BLaER1 treated with 17β-estradiol and CSF1 and Interleukin-3, amounts not matched to agents 10 nM and 100 nM (cell line): ENCODE measurements at regions not wholly inside any gene's neighbourhood (a gene's known extent, or its start where the extent isn't known, plus 50 kb on each side); places are given as distances from the start of the nearest gene placed in this dataset.
A peak's percentile ranks its signal among the peaks of the same experiment; 100 is the strongest.

Source experiments
- H3K27ac ChIP-seq, 11 experiments: shearing (Covaris generic); formaldehyde crosslinking; 2 replicates each; pipeline ENCODE4 v1.8.1; 2022
- H3K27me3 ChIP-seq, 11 experiments: shearing (Covaris generic); formaldehyde crosslinking; 2 replicates each; pipeline ENCODE4 v1.8.1; 2022
- H3K36me3 ChIP-seq, 11 experiments: shearing (Covaris generic); formaldehyde crosslinking; 2 replicates each; pipeline ENCODE4 v1.8.1; 2022
- H3K4me1 ChIP-seq, 10 experiments: shearing (Covaris generic); formaldehyde crosslinking; 2 replicates each; pipeline ENCODE4 v1.8.1; 2022
- H3K4me2 ChIP-seq, 11 experiments: shearing (Covaris generic); formaldehyde crosslinking; 2 replicates each; pipeline ENCODE4 v1.8.1; 2022
- H3K4me3 ChIP-seq, 10 experiments: shearing (Covaris generic); formaldehyde crosslinking; 2 replicates each; pipeline ENCODE4 v1.8.1; 2022
- H3K9ac ChIP-seq, 11 experiments: shearing (Covaris generic); formaldehyde crosslinking; 2 replicates each; pipeline ENCODE4 v1.8.1; 2022
- H3K9me3 ChIP-seq, 11 experiments: shearing (Covaris generic); formaldehyde crosslinking; replicated peaks in 1 of 11; 2 replicates each; pipeline ENCODE4 v1.8.1; 2022
- H4K20me1 ChIP-seq, 11 experiments: shearing (Covaris generic); formaldehyde crosslinking; 2 replicates each; pipeline ENCODE4 v1.8.1; 2022
- Cebpa-rat ChIP-seq, 11 experiments: shearing (Covaris generic); IDR thresholded peaks; 2 replicates each; pipeline ENCODE4 v1.8.1; 2022

- TF ChIP-seq Cebpa-rat (IDR thresholded peaks at IDR 0.05): no peak
- no peak overlapping the region for H3K27ac ChIP-seq
- H3K9ac ChIP-seq: no peak overlapping the region
- H3K36me3 ChIP-seq: no peaks in the 10 kb centered on the region
- H3K4me1 ChIP-seq: peaks cover 0 to 15% (median 9%) of the 10 kb centered on the region in 10 experiments; a peak in 11 of 20 replicates
- H3K4me3 ChIP-seq: no peak overlapping the region
- H3K27me3 ChIP-seq: peaks cover 0 to 8% (median 0%) of the 10 kb centered on the region in 11 experiments; a peak in 2 of 22 replicates
- H4K20me1 ChIP-seq: no peaks in the 10 kb centered on the region; a peak in 1 of 22 replicates
- peak overlapping the region in 1 of 11 experiments; percentile 11; a peak in 1 of 22 replicates for H3K4me2 ChIP-seq
- no peaks in the 10 kb centered on the region for H3K9me3 ChIP-seq
Measured at GRCh38 chr1:22340873-22341272, 110.8 kb upstream of the ZBTB40 start.

GRCh38 chr1:22341791-22342605, 109.7 kb upstream of the ZBTB40 start:
- no peaks in the 10 kb centered on the region for H3K36me3 ChIP-seq
- peaks cover 0 to 8% (median 0%) of the 10 kb centered on the region in 11 experiments; a peak in 2 of 22 replicates for H3K27me3 ChIP-seq
- H3K4me1 ChIP-seq: peaks cover 0 to 15% (median 9%) of the 10 kb centered on the region in 10 experiments; a peak in 11 of 20 replicates
- no peak overlapping the region for H3K27ac ChIP-seq
- no peak for TF ChIP-seq Cebpa-rat (IDR thresholded peaks at IDR 0.05)
- no peaks in the 10 kb centered on the region for H3K9me3 ChIP-seq
- H4K20me1 ChIP-seq: no peaks in the 10 kb centered on the region; a peak in 1 of 22 replicates
- peak overlapping the region; percentile 2 to 54 (median 37); a peak in 19 of 22 replicates for H3K4me2 ChIP-seq
- H3K4me3 ChIP-seq: no peak overlapping the region
- H3K9ac ChIP-seq: peak overlapping the region in 4 of 11 experiments; percentile 1 to 51 (median 22); a peak in 4 of 22 replicates

- H3K27me3 ChIP-seq: peaks cover 0 to 8% (median 0%) of the 10 kb centered on the region in 11 experiments; a peak in 2 of 22 replicates
- 0 out of 22 replicates have a peak overlapping the region, but pooled peaks of 1 of the 11 experiments have one; percentile 1 for H3K9ac ChIP-seq
Measured at GRCh38 chr1:22342734-22343191, 108.9 kb upstream of the ZBTB40 start.

GRCh38 chr1:22343456-22344328, 108.0 kb upstream of the ZBTB40 start:
- no peak for TF ChIP-seq Cebpa-rat (IDR thresholded peaks at IDR 0.05)
- Histone ChIP-seq H3K9me3 (no peaks in the 10 kb centered on the region), H3K27ac (no peak overlapping the region), H3K9ac (no peak overlapping the region), H3K27me3 (peaks cover 0 to 11% (median 0%) of the 10 kb centered on the region in 11 experiments; a peak in 2 of 22 replicates), H3K4me3 (no peak overlapping the region), H3K4me2 (no peak overlapping the region), H3K4me1 (peaks cover 0 to 22% (median 11%) of the 10 kb centered on the region in 10 experiments; a peak in 12 of 20 replicates), H3K36me3 (no peaks in the 10 kb centered on the region), H4K20me1 (no peaks in the 10 kb centered on the region; a peak in 1 of 22 replicates)

More at GRCh38 chr1:22342734-22343191, 108.9 kb upstream of the ZBTB40 start:
- TF ChIP-seq Cebpa-rat (IDR thresholded peaks at IDR 0.05): no peak
- H4K20me1 ChIP-seq: no peaks in the 10 kb centered on the region; a peak in 1 of 22 replicates
- no peak overlapping the region for H3K27ac ChIP-seq
- no peaks in the 10 kb centered on the region for H3K36me3 ChIP-seq
- H3K9me3 ChIP-seq: no peaks in the 10 kb centered on the region
- no peak overlapping the region for H3K4me3 ChIP-seq
- peaks cover 0 to 15% (median 9%) of the 10 kb centered on the region in 10 experiments; a peak in 11 of 20 replicates for H3K4me1 ChIP-seq
- H3K4me2 ChIP-seq: peak overlapping the region in 4 of 11 experiments; percentile 2 to 45 (median 38); a peak in 3 of 22 replicates

GRCh38 chr1:22344329-22344630, 107.4 kb upstream of the ZBTB40 start:
- Histone ChIP-seq H3K36me3 (no peaks in the 10 kb centered on the region), H3K9me3 (no peaks in the 10 kb centered on the region), H3K4me1 (peaks cover 0 to 27% (median 11%) of the 10 kb centered on the region in 10 experiments; a peak in 12 of 20 replicates), H3K27me3 (peaks cover 0 to 14% (median 0%) of the 10 kb centered on the region in 11 experiments; a peak in 4 of 22 replicates), H3K4me3 (no peak overlapping the region), H3K4me2 (no peak overlapping the region), H3K27ac (no peak overlapping the region), H3K9ac (no peak overlapping the region), H4K20me1 (no peaks in the 10 kb centered on the region; a peak in 1 of 22 replicates)
- no peak for TF ChIP-seq Cebpa-rat (IDR thresholded peaks at IDR 0.05)

GRCh38 chr1:22344851-22345560, 106.6 kb upstream of the ZBTB40 start:
- Histone ChIP-seq H3K4me1 (peaks cover 0 to 32% (median 15%) of the 10 kb centered on the region in 10 experiments; a peak in 12 of 20 replicates), H3K27me3 (peaks cover 0 to 21% (median 6%) of the 10 kb centered on the region in 11 experiments; a peak in 11 of 22 replicates), H3K9me3 (no peaks in the 10 kb centered on the region), H3K36me3 (no peaks in the 10 kb centered on the region), H3K4me3 (no peak overlapping the region), H3K9ac (no peak overlapping the region), H3K27ac (no peak overlapping the region), H3K4me2 (no peak overlapping the region), H4K20me1 (no peaks in the 10 kb centered on the region; a peak in 1 of 22 replicates)
- TF ChIP-seq Cebpa-rat (IDR thresholded peaks at IDR 0.05): no peak

GRCh38 chr1:22347854-22348760, 103.5 kb upstream of the ZBTB40 start:
- Histone ChIP-seq H3K9me3 (no peaks in the 10 kb centered on the region), H3K9ac (no peak overlapping the region), H3K4me2 (peak overlapping the region in 8 of 11 experiments; percentile 10 to 45 (median 32); a peak in 12 of 22 replicates), H3K36me3 (no peaks in the 10 kb centered on the region), H3K4me3 (no peak overlapping the region), H3K4me1 (peaks cover 0 to 23% (median 8%) of the 10 kb centered on the region in 10 experiments; a peak in 9 of 20 replicates), H4K20me1 (no peaks in the 10 kb centered on the region; a peak in 1 of 22 replicates), H3K27me3 (peaks cover 17 to 38% (median 27%) of the 10 kb centered on the region in 11 experiments), H3K27ac (no peak overlapping the region)
- TF ChIP-seq Cebpa-rat (IDR thresholded peaks at IDR 0.05): no peak
